RWPE2 (cell line): ENCODE measurements at regions not wholly inside any gene's neighbourhood (a gene's known extent, or its start where the extent isn't known, plus 50 kb on each side); places are given as distances from the start of the nearest gene placed in this dataset.

Experiments used
- ATAC-seq: fragments of 200-7000 bp; cut with Tn5 transposase; 3 replicates; pipeline ENCODE4 v1.9.1; 2021; ENCODE audit warnings: low read depth
- DNase-seq: peaks from one replicate; pipeline ENCODE4 v3.0.0-alpha.2; 2020; ENCODE audit warnings: low spot score
- H3K27ac ChIP-seq: fragments of 450-650 bp; 2 replicates; pipeline ENCODE4 v1.5.1; 2017; ENCODE audit warnings: mild to moderate bottlenecking; ENCODE audit not compliant: poor library complexity, severe bottlenecking
- H3K27me3 ChIP-seq: fragments of 250-450 bp; sonication (Bioruptor Pico); 2 replicates; pipeline ENCODE4 v1.5.1; 2021; ENCODE audit warnings: mild to moderate bottlenecking, moderate library complexity; ENCODE audit not compliant: insufficient read depth, poor library complexity, severe bottlenecking
- H3K36me3 ChIP-seq: fragments of 250-450 bp; sonication (Bioruptor Pico); 2 replicates; pipeline ENCODE4 v1.5.1; 2020; ENCODE audit warnings: low read depth, mild to moderate bottlenecking, moderate library complexity
- H3K4me1 ChIP-seq: fragments of 250-450 bp; sonication (Bioruptor Pico); 2 replicates; pipeline ENCODE4 v1.5.1; 2021; ENCODE audit warnings: mild to moderate bottlenecking, moderate library complexity; ENCODE audit not compliant: insufficient read depth, poor library complexity, severe bottlenecking
- H3K4me3 ChIP-seq: fragments of 250-450 bp; sonication (Bioruptor Pico); 2 replicates; pipeline ENCODE4 v1.5.1; 2021; ENCODE audit warnings: mild to moderate bottlenecking, moderate library complexity; ENCODE audit not compliant: severe bottlenecking
- H3K9me3 ChIP-seq: fragments of 250-450 bp; sonication (Bioruptor Pico); 2 replicates; pipeline ENCODE4 v1.5.1; 2021; ENCODE audit warnings: mild to moderate bottlenecking, moderate library complexity; ENCODE audit not compliant: severe bottlenecking
- CTCF ChIP-seq: fragments of 450-650 bp; IDR thresholded peaks from one replicate; pipeline ENCODE4 v1.5.1; 2017; ENCODE audit warnings: mild to moderate bottlenecking, moderate library complexity; ENCODE audit not compliant: poor library complexity, severe bottlenecking

GRCh38 chr18:59802031-59802430 lies 97.8 kb upstream of the PMAIP1 start:
- Histone ChIP-seq H3K27me3 (no peaks in the 10 kb centered on the region), H3K27ac (no peak overlapping the region), H3K4me1 (no peaks in the 10 kb centered on the region), H3K36me3 (no peaks in the 10 kb centered on the region), H3K4me3 (no peak overlapping the region), H3K9me3 (no peaks in the 10 kb centered on the region)
- DNase-seq, result no peak
- TF ChIP-seq CTCF, result no peak
- no peak for ATAC-seq

GRCh38 chr18:59801576-59801975 lies 98.2 kb upstream of the PMAIP1 start:
- TF ChIP-seq CTCF, result no peak
- Histone ChIP-seq H3K9me3 (no peaks in the 10 kb centered on the region), H3K36me3 (no peaks in the 10 kb centered on the region), H3K4me3 (no peak overlapping the region), H3K27ac (no peak overlapping the region), H3K4me1 (no peaks in the 10 kb centered on the region), H3K27me3 (no peaks in the 10 kb centered on the region)
- ATAC-seq, result no peak
- DNase-seq, result no peak

GRCh38 chr18:59800897-59801296 lies 98.9 kb upstream of the PMAIP1 start:
- no peak for TF ChIP-seq CTCF
- DNase-seq, result no peak
- Histone ChIP-seq H3K27ac (no peak overlapping the region), H3K4me1 (no peaks in the 10 kb centered on the region), H3K4me3 (no peak overlapping the region), H3K9me3 (no peaks in the 10 kb centered on the region), H3K27me3 (no peaks in the 10 kb centered on the region), H3K36me3 (no peaks in the 10 kb centered on the region)
- ATAC-seq, result no peak

GRCh38 chr18:59799383-59800015 lies 100.3 kb upstream of the PMAIP1 start:
- no peak for ATAC-seq
- Histone ChIP-seq H3K4me3 (no peak overlapping the region), H3K4me1 (no peaks in the 10 kb centered on the region), H3K27me3 (no peaks in the 10 kb centered on the region), H3K9me3 (no peaks in the 10 kb centered on the region), H3K27ac (no peak overlapping the region), H3K36me3 (no peaks in the 10 kb centered on the region)
- TF ChIP-seq CTCF, result no peak
- DNase-seq, result no peak

- H3K36me3 ChIP-seq, result no peaks in the 10 kb centered on the region
- H3K4me1 ChIP-seq, result no peaks in the 10 kb centered on the region
- ATAC-seq, result no peak
- no peak overlapping the region for H3K27ac ChIP-seq
- no peak for DNase-seq
- no peak for TF ChIP-seq CTCF
- no peaks in the 10 kb centered on the region for H3K9me3 ChIP-seq
- no peak overlapping the region for H3K4me3 ChIP-seq
- H3K27me3 ChIP-seq, result no peaks in the 10 kb centered on the region
Observed at GRCh38 chr18:59795882-59796281, 98.7 kb upstream of the CCBE1 start.
